ENCODE measurements at regions not wholly inside any gene's neighbourhood (a gene's known extent, or its start where the extent isn't known, plus 50 kb on each side); places are given as distances from the start of the nearest gene placed in this dataset.

GRCh38 chr12:54711669-54712068 is 63.5 kb upstream of the DCD start:
- TF ChIP-seq POLR2AphosphoS5 (IDR thresholded peaks at IDR 0.05; ENCODE audit: borderline replicate concordance, low read depth, low read length) (no peak), EZH2 (IDR thresholded peaks at IDR 0.05) (no peak)

All from SK-N-MC (cell line).